ENCODE measurements at regions not wholly inside any gene's neighbourhood (a gene's known extent, or its start where the extent isn't known, plus 50 kb on each side); places are given as distances from the start of the nearest gene placed in this dataset.

GRCh38 chr3:139286241-139286640 lies 57.6 kb upstream of the MRPS22 start:
- no peak for DNase-seq

GRCh38 chr3:139286825-139287224 lies 57.0 kb upstream of the MRPS22 start:
- no peak for DNase-seq

GRCh38 chr3:139287557-139287956 lies 56.3 kb upstream of the MRPS22 start:
- no peak for DNase-seq

DNA sequence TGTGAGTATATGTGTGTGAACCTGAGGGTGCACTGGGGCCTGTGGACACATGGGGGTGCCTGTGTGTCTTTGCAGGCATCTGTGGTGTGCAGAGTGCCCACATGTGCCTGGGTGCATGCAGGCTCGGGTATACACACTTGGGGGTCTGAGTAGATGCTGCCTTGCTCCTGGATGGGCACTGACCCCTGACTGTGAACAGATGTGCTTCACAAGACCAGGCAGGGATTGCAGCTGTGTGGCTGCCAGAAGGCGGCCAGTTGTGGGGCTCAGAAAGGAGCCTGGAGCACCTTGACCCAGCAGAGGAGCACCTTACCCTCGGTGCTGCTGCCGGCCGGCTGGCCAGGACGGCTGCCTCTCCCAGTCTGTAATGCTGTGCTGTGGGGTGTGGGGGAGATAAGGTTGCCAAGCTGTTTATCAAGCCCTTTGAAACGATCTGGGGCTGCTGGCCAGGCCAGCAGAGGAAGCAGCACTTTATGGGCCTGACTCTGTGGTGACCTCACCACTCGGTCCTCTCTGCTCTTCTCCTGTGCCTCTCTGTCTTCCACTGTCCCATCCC lies 55.5 kb upstream of the MRPS22 start:
- DNase-seq = no peak

DNA sequence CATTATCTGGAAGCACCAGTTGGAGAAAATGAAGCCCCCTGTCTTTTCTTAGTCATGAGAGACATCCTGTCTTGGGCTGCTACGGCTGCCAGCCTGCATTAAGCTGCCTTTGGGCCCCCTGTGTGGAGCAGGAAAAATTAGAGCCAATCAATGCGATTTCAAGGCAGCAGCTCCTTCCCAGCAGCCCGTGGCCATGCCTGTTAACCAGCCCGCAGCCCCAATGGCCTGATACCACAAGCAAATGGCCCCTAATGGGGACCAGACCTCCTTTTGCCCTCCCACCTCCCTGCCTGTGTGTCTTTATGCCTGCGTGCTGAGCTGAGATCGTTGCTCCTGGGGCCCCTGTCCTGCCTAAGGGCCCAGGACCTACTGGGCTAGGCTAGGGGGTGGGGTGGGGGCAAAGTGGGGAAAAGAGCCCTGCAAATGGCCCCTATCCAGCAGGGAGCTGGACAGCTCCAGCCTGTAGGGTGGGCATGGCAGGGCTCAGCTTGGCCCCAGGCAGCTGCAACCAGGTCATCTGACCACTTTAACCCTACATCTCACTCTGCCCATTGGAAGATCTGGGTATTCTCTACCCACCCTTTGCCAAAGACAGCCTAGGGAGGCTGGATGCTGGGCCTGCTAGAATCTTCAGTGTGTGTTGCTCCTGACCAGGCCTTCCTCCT lies 53.8 kb upstream of the MRPS22 start:
- no peak for DNase-seq

- DNase-seq = no peak
Observed at GRCh38 chr3:139291276-139292051, 52.4 kb upstream of the MRPS22 start.

- DNase-seq = no peak
Observed at GRCh38 chr3:139292192-139292591, 51.6 kb upstream of the MRPS22 start.

GRCh38 chr3:139292711-139293664 lies 50.8 kb upstream of the MRPS22 start:
- DNase-seq = no peak

GRCh38 chr3:139293665-139294023 lies 50.2 kb upstream of the MRPS22 start:
- no peak for DNase-seq

Measured in fibroblast of skin of abdomen (primary cell).